NCI-H345 (cell line): ENCODE measurements at regions not wholly inside any gene's neighbourhood (a gene's known extent, or its start where the extent isn't known, plus 50 kb on each side); places are given as distances from the start of the nearest gene placed in this dataset.

Experiments used
- DNase-seq: peaks from one replicate; lab custom pipeline; 2025; lab: John Stamatoyannopoulos, UW

DNA sequence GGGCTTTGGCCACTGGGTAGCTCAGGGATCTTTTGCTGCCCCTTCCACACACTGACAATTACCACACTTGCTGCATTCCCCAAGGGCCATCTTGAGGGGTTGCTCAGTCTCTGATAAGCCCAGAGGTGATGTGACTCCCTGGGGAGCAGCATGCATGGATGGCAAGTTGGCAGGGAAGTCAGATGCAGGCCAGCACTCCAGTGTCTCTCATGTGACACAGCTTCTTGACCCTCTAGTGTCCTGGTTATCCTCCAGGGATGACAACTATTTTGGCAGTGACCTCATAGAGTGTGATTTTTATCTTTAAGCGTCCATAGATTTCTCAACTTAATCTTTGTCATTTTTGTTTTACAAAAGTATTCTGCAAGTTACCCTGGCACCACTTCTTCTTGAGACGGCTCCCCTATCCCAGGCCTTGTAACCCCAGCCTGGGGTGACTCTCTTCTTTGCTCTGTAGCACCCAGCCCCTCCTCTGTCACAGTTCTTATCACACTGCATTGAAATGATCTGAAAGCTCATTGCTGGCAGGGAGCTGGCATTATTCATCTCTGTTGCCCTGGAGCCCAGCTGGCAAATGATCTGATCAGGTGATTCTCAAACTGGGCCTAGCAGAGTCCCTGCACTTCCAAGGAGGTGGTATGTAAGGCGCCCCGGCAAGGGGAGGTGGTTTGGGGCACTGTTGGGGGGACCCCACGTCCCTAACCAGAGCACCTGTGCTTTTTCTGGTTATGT is 72.6 kb downstream of the TENT5C start:
- peak; percentile 7 for DNase-seq

DNA sequence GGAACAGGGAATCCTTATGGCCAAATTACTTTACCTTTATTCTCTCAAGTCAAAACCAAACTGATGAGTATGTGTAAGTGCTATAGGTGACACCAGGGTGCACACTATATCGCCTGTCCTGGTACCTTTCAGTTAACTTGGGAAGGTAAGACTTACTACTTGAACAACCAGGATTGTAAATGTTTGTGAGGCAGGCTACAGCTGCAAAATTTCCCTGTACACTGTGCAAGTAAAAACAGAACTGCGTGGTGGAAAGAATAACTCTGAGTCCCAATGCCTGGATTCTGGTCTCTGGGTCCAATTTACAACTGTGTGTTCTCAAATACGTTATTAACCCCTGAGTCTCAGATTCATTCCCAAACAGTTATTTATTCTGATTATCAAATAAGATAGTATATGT is 73.5 kb downstream of the TENT5C start:
- DNase-seq: no peak

- no peak for DNase-seq
Observed at GRCh38 chr1:117679868-117680267, 74.0 kb downstream of the TENT5C start.

GRCh38 chr1:117680316-117681002 is 74.6 kb downstream of the TENT5C start:
- DNase-seq: no peak

- DNase-seq: no peak
Observed at GRCh38 chr1:117681093-117681900, 75.4 kb downstream of the TENT5C start.

- no peak for DNase-seq
Observed at GRCh38 chr1:117681901-117682250, 76.0 kb downstream of the TENT5C start.

- DNase-seq: no peak
Observed at GRCh38 chr1:117682372-117682771, 76.5 kb downstream of the TENT5C start.

DNA sequence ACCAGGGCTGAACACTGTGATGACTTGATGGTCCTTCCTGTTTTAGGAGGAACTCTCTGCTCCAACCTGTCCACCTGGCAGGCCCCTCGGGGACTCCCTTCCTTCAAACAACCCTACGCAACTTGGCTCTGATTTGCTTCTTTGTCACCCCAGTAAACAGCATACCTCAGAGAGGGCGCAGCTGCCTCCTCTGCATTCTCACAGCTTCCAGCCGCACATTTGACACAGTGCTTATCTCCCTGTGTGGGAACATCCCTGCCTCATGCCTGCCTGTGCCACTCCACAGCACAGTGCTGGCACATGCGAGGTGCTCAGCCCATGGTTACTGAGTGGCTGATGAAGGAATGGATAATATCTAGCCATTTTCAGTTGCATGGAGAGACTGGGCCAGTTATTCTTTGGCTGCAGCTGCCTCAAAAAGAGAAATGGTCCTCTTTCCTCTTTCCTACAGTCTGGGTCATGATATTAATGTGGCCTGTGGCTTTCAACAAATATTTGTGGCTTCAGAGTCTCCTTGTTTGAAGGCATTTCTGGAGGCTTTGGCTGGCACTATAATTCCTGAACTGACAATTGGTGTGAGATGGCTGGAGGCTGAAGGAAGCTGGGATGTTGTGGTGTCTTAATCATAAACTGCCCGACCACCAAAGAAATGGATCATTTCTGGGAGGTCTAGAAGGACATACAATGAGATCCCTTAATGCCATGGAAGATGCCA is 77.9 kb downstream of the TENT5C start:
- no peak for DNase-seq

- no peak for DNase-seq
Observed at GRCh38 chr1:117685936-117686806, 80.3 kb downstream of the TENT5C start.

DNA sequence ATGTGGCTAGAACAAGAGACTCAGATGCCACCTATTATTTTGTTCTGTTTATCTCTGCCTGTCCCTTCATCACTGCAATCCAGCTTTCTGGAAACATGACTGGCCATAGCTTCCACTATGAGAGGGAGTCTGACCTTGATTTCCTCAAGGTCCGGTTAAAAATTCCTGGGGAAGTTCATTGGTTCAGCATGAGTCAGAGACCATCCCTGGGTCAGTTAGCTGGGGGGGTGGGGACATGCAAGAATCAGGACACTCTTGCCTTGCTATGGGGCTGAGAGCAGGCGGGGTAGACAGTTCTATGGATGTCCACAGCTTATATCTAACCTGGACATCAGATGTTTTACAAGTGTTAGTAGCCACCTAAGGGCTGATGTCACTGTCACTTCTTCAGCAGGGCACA is 81.1 kb downstream of the TENT5C start:
- DNase-seq: no peak

- no peak for DNase-seq
Observed at GRCh38 chr1:117689997-117690625, 84.3 kb downstream of the TENT5C start.

GRCh38 chr1:117691942-117692341 is 86.1 kb downstream of the TENT5C start:
- DNase-seq: no peak

- DNase-seq: no peak
Observed at GRCh38 chr1:117694543-117694942, 88.7 kb downstream of the TENT5C start.

GRCh38 chr1:117695796-117696490 is 90.1 kb downstream of the TENT5C start:
- no peak for DNase-seq

DNA sequence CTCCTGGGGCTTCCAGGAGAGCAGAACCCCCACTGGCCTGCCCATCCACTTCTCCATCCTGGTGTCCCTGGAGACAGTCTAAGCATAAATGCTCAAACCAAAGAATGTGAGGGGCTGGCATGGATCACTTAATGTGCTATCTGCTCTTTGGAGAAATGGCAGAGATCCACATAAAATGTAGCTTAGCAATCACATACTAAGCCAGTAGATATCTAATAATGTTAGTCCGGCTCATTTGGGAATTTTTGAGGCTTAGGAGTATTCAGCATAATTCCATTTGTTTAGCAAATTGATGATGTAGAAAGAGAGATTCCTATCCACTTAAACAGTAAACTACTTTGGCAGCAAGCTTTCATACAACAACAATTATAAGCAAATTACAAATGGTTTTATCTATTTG is 90.7 kb downstream of the TENT5C start:
- DNase-seq: no peak

- no peak for DNase-seq
Observed at GRCh38 chr1:117697220-117697781, 91.5 kb downstream of the TENT5C start.

- no peak for DNase-seq
Observed at GRCh38 chr1:117698398-117699160, 92.7 kb downstream of the TENT5C start.

GRCh38 chr1:117699953-117700352 is 94.1 kb downstream of the TENT5C start:
- DNase-seq: no peak

DNA sequence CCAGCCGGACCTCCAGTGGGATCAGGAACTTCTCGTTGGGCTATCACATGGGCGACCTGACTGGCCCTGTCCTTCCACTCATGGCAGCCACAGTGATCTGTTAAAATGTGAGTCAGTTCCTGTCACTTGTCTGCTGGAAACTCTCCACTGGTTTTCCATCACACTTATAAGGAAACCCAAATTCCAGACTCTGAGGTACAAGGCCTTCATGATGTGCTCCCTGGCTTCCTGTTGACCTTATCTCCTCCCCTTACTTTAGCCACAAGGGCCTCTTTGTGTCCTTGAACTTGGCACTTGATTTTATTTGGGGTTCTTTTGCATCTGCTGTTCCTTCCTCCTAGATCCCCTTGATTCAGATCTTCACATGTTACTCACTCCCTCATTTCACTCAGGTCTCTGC is 96.8 kb downstream of the TENT5C start:
- no peak for DNase-seq
